Lower leg skin (tissue), 3 donors: ENCODE measurements at regions not wholly inside any gene's neighbourhood (a gene's known extent, or its start where the extent isn't known, plus 50 kb on each side); places are given as distances from the start of the nearest gene placed in this dataset.

Experiments
- CTCF ChIP-seq, 3 donors: fragments of 450-650 bp; IDR thresholded peaks; one replicate each; pipeline ENCODE4 v1.5.1; 2016; ENCODE audit warnings: antibody characterized with exemption in 3 of 3, mild to moderate bottlenecking in 3 of 3, moderate library complexity in 2 of 3
- POLR2A ChIP-seq, 2 donors: fragments of 450-650 bp; IDR thresholded peaks; one replicate each; pipeline ENCODE4 v1.6.1; 2016 to 2017; ENCODE audit warnings: antibody characterized with exemption in 2 of 2, mild to moderate bottlenecking in 1 of 2, moderate library complexity in 1 of 2

GRCh38 chr13:74329962-74330361, 195.8 kb upstream of the KLF12 start:
- TF ChIP-seq CTCF (IDR thresholded peaks at IDR 0.05) (no peak), POLR2A (IDR thresholded peaks at IDR 0.05) (no peak)
